ENCODE measurements at regions not wholly inside any gene's neighbourhood (a gene's known extent, or its start where the extent isn't known, plus 50 kb on each side); places are given as distances from the start of the nearest gene placed in this dataset.
A peak's percentile ranks its signal among the peaks of the same experiment; 100 is the strongest.

DNA sequence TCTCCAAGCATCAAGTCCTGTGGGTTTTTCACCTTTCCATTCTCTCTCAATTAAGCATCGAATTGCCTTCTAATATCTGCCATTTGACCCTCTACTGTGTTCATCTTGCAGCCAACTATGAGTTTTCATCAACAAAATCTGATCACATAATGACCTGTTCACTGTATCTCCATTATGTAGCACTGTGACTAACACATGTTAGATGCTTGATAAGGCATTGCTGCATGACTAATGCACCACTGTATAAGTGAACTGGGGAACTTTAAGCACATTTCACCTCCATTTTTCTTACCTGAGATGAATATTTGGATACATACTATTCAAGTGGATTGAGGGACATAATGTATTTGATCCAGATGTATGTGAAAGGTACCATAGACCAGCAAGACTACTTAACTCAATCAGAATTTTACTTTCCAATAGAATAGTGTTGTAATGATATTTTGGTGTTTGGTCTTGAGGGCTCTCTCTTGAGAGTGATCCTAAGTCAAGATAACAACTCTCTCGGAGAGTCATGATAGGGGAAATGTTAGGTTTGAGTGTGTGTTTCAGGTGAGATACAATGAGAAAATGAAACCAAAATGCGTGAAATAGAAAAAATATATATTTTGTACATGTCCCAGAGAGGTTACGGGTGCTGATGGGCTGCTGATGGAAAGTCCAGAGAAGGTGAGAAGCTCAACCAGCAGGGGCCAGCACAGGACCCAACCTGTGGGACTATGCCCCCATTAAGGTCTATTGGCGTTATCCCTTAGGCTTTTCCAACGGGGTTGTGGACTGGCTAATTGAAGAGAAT is 60.2 kb upstream of the HS3ST1 start:
- Histone ChIP-seq H3K4me1 (replicated peaks in 1 of 4; ENCODE audit: control insufficient read depth in 3 of 4, insufficient read depth in 4 of 4, low read length in 3 of 4) (no peaks in the 10 kb centered on the region), H3K14ac (ENCODE audit: insufficient read length) (no peak overlapping the region), H3K4me2 (ENCODE audit: insufficient read depth in 1 of 2, low read depth in 2 of 2, low read length in 2 of 2) (no peak overlapping the region), H3K27ac (ENCODE audit: low read depth, low read length) (no peak overlapping the region), H2BK5ac (ENCODE audit: low read depth, low read length) (no peak overlapping the region), H3K79me2 (ENCODE audit: control insufficient read depth in 1 of 2, insufficient read depth in 2 of 2, low read length in 2 of 2) (no peaks in the 10 kb centered on the region), H3K4ac (replicated peaks; ENCODE audit: insufficient read length, low read depth, low read length) (no peak overlapping the region), H4K91ac (replicated peaks; ENCODE audit: insufficient read length, low read length) (no peak overlapping the region), H3K36me3 (ENCODE audit: control insufficient read depth in 2 of 4, insufficient read depth in 4 of 4, low read length in 3 of 4) (no peaks in the 10 kb centered on the region), H3K4me3 (ENCODE audit: extremely low read depth in 1 of 4, insufficient read depth in 2 of 4, low read depth in 3 of 4, low read length in 4 of 4) (no peak overlapping the region), H3K27me3 (replicated peaks in 1 of 4; ENCODE audit: control insufficient read depth in 3 of 4, extremely low read depth in 1 of 4, insufficient read depth in 3 of 4, low read length in 3 of 4) (no peaks in the 10 kb centered on the region), H2AK5ac (ENCODE audit: low read depth, low read length) (no peak overlapping the region), H4K8ac (ENCODE audit: extremely low read depth, insufficient read depth, low read length) (no peak overlapping the region), H3K18ac (ENCODE audit: extremely low read depth, low read length) (no peak overlapping the region), H2BK15ac (ENCODE audit: low read length) (no peak overlapping the region), H3K23me2 (ENCODE audit: low read depth, low read length) (no peaks in the 10 kb centered on the region), H2BK20ac (ENCODE audit: low read length) (no peak overlapping the region), H2AFZ (ENCODE audit: low read length) (no peak overlapping the region), H3K79me1 (ENCODE audit: low read depth, low read length) (no peaks in the 10 kb centered on the region), H4K20me1 (replicated peaks in 1 of 2; ENCODE audit: control insufficient read depth in 1 of 2, insufficient read depth in 2 of 2, low read length in 2 of 2) (no peaks in the 10 kb centered on the region), H3K9ac (replicated peaks in 1 of 4; ENCODE audit: extremely low read depth in 1 of 4, low read depth in 3 of 4, low read length in 3 of 4) (no peak overlapping the region), H3K23ac (ENCODE audit: insufficient read length) (no peak overlapping the region), H2BK120ac (replicated peaks; ENCODE audit: low read depth, low read length) (no peak overlapping the region), H4K5ac (ENCODE audit: insufficient read length, low read depth, low read length) (no peak overlapping the region), H3K56ac (replicated peaks; ENCODE audit: insufficient read length, low read depth, low read length) (no peak overlapping the region), H2BK12ac (ENCODE audit: low read depth, low read length) (no peak overlapping the region), H3K9me3 (ENCODE audit: insufficient read depth in 2 of 2, low read depth in 1 of 2, low read length in 1 of 2) (no peaks in the 10 kb centered on the region)
- CTCF ChIA-PET (ENCODE audit: partially characterized antibody), result interaction anchor here (0.9 to 1.9 kb wide), 3 partner anchors 13 to 41 kb away, joined by 3 to 5 read pairs (median 3); no protein-coding TSS in a partner anchor
- WGBS, 2 experiments (ENCODE audit: extremely low coverage in 1 of 2, insufficient coverage in 1 of 2, insufficient read length in 1 of 2, insufficient replicate concordance in 2 of 2, low coverage in 1 of 2, low lambda C conversion rate in 2 of 2, missing lambda C conversion rate in 1 of 2), result 79% methylated on average over 6 of the region's 6 CpGs; no CpG with 5 or more reads in 1 of the 2 experiments
- FAIRE-seq (no peak), DNase-seq (ENCODE audit: low read depth in 1 of 2, low spot score in 2 of 2) (no peak)
- peak; percentile 33 to 52; a peak in 3 of 4 replicates for TF ChIP-seq RAD21 (IDR thresholded peaks at IDR 0.05 in 1 of 2, conservative IDR thresholded peaks at IDR 0.05 in 1 of 2; ENCODE audit: low read depth in 2 of 2, low read length in 2 of 2)
- no peak for TF ChIP-seq HDAC6 (IDR thresholded peaks at IDR 0.05; ENCODE audit: low read depth, low read length)
- no peak for TF ChIP-seq HDAC2 (IDR thresholded peaks at IDR 0.05; ENCODE audit: borderline replicate concordance in 1 of 2, low read depth in 2 of 2, low read length in 2 of 2)
- TF ChIP-seq CTCF (IDR thresholded peaks at IDR 0.05; ENCODE audit: control extremely low read depth in 1 of 3, insufficient read depth in 1 of 3, low read depth in 1 of 3, low read length in 3 of 3), result peak; percentile 10 to 30 (median 14); a peak in 2 of 4 replicates
- POLR2A ChIA-PET (ENCODE audit: partially characterized antibody), result no interaction called here
